Limb (tissue), 2 donors: ENCODE measurements at regions not wholly inside any gene's neighbourhood (a gene's known extent, or its start where the extent isn't known, plus 50 kb on each side); places are given as distances from the start of the nearest gene placed in this dataset.

Source experiments
- DNase-seq, 2 donors: peaks; one replicate each; pipeline ENCODE4 v3.0.0-alpha.2; 2016; ENCODE audit errors: extremely low spot score in 2 of 2

DNA sequence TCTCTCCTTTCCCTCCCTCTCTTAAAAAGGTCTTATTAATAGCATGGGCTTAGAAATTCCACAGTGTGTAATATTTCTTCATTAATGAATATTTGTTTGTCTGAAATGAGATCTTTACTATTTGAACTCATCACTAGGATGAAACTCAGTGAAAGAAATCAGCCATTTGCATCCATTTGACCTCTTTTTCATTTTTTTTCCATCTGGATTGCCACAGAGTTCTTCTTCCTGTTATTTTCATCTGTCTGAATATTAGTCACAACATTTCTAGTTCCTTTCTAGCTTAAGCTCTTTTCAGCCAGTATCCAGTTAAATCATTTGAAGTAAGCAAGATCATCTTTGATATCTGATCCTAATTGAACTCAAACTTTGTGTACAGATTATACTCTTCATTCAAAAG lies 69.2 kb upstream of the PLS3 start:
- no peak for DNase-seq

DNA sequence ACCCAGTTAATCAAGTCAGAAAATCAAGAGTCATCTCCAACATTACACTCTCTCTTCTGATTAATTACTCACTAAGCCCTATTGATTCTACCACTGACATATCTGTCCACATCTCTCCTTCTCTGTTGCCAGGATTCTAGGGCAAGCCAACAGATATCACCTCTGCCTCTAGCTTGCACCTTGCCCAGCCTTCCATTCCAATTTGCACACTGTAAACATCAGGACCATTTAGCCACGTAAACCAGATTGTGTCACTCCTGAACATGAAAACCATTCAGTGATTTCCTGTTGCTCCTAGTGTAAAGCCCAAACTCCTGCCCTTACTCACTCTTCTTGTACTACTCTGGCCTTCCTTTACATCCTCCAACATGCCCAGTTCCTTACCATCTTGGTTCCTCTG lies 68.0 kb upstream of the PLS3 start:
- DNase-seq = no peak

DNA sequence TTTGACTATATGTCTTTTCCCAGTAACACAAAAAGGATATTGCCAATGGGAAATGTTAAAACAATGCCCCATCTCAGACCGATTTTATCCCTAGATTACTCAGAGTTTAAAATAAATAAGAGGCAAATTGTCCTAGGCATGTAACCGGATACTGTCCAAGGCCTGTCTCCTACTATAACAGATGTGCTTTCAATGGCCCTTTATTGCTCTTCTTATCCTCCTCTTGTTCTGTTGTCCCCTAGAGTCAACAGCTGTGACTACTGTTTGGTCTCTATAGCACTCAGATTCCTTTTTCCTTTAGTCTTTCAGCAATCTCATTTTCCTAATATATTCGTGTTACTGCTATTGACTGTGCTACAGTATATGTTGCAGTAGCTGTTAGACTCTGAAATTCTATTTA lies 66.8 kb upstream of the PLS3 start:
- DNase-seq = peak in 1 of 2 donors; percentile 51

DNA sequence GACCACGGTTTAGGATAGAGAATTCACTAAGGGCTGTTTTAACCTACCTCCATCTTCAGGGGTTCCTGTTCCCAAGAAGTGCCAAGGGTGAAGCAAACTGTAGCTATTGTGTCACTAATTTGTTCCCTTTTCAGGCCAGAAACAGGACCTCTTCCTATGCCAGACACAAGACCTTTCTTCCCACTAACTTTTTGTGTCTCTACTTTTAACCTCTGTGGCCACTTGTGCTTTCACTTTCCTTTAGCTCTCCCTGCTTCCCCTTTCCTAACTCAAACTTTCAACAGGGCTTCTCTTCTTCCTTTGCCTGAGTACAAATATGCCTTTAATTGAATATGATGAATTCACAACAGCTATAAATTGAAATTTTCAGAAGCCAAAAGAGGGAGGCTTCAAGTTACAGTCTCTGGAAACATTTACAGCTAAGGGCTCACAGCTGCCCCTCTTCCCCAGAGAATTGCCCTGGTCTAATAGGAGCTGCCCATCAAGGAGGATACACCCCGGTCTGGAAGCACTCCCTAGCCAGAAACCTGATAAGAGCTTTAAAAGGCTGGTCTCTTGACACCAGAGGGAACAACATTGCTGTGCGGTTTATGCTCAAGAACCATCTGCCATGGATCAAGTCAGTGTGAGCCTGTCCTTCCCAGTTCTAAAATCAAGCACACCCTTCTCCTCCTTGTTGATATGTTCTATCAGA lies 61.7 kb upstream of the PLS3 start:
- no peak for DNase-seq

DNA sequence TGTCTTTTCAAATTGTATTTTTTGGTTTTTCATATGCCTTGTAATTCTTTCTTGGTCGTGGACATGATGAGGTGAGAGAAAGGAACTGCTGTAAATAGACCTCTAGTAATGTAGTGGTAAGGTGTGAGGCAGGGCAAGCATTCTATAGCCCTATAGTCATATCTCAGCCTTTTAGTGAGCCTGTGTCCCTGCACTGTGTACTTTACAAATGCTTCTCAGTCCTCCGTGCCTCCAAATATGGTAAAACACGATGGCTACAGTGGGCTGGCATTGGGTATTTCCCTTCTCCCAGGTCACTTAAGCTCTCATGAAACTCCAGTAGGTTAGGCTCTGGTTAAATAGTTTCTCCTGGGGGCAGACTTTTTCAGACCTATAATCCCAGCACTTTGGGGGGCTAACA lies 57.9 kb upstream of the PLS3 start:
- DNase-seq = no peak

DNA sequence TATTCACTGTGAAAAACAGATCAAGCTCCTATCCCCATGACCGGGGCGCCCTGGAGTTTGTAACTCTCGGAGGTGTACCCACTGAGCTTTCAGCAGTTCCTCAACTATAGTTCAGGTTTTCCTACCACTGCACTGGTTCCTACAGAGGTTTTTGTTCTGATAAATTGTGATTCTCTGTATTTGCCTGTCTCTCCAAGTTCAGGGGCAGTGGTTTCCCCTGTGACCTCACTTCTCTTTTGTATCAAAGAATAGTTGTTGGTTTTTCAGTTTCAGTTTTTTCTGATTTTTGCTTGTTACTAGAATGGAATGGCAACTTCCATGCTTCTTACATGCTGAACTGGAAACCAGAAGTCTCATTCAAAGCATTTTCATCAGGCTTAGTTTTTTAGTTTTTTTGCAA lies 56.8 kb upstream of the PLS3 start:
- DNase-seq = no peak
